BJ (cell line): ENCODE measurements at regions not wholly inside any gene's neighbourhood (a gene's known extent, or its start where the extent isn't known, plus 50 kb on each side); places are given as distances from the start of the nearest gene placed in this dataset.

Experiments
- CTCF ChIA-PET: fragments of 350-600 bp; formaldehyde crosslinking; extraction: SDS; loops from one replicate; lab custom pipeline; 2021; ENCODE audit warnings: antibody characterized with exemption, inconsistent platforms; lab: Yijun Ruan, JAX
- POLR2A ChIA-PET: fragments of 300-600 bp; sonication (Branson Sonifier 250); formaldehyde crosslinking; extraction: SDS; loops from one replicate; lab custom pipeline; 2021; ENCODE audit warnings: antibody characterized with exemption; lab: Charles Lee
- DNase-seq: peaks from one replicate; pipeline ENCODE4 v3.0.0-alpha.2; 2011; ENCODE audit warnings: low read depth
- H3K27me3 ChIP-seq: 2 replicates; pipeline ENCODE4 v1.6.0; 2011; ENCODE audit warnings: low read length; ENCODE audit not compliant: control insufficient read depth, insufficient read depth
- H3K36me3 ChIP-seq: 2 replicates; pipeline ENCODE4 v1.5.1; 2011; ENCODE audit warnings: low read length; ENCODE audit not compliant: control insufficient read depth, insufficient read depth
- H3K4me3 ChIP-seq: 2 replicates; pipeline ENCODE4 v1.5.1; 2011; ENCODE audit warnings: low read depth, mild to moderate bottlenecking, control low read depth, low read length
- TF ChIP-seq, protein P1 (sequence below): IDR thresholded peaks from 2 replicates; pipeline ENCODE4 v1.5.1; 2011; ENCODE audit warnings: low read depth, mild to moderate bottlenecking, control low read depth, inconsistent platforms, low read length, moderate library complexity; ENCODE audit not compliant: insufficient read depth

DNA sequence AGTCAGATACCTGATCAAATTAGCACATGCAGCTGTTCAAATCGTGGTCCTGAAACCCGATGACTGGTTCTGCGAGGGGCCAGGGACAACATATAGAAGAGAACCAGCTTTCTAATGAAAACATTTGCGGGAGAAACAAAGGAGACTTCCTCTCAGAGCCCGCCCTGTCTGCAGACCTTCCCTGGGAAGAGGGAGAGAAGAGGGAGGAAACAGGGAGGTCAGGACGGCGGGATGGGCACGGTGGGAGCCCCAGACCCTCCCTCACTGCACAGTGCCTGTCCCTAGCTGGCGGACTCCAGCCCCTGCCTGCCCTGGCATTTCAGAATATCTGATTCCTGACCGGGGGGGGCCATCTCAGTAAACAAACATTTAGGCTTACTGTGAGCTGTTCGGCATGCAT, 317.3 kb downstream of the FOXL1 start:
- CTCF ChIA-PET = interaction anchor here (1.2 kb wide), 1 partner anchor 21 kb away, joined by 5 read pairs; no protein-coding TSS in a partner anchor
- Histone ChIP-seq H3K36me3 (no peaks in the 10 kb centered on the region), H3K27me3 (peaks cover 9% of the 10 kb centered on the region), H3K4me3 (no peak overlapping the region)
- TF ChIP-seq, protein P1, sequence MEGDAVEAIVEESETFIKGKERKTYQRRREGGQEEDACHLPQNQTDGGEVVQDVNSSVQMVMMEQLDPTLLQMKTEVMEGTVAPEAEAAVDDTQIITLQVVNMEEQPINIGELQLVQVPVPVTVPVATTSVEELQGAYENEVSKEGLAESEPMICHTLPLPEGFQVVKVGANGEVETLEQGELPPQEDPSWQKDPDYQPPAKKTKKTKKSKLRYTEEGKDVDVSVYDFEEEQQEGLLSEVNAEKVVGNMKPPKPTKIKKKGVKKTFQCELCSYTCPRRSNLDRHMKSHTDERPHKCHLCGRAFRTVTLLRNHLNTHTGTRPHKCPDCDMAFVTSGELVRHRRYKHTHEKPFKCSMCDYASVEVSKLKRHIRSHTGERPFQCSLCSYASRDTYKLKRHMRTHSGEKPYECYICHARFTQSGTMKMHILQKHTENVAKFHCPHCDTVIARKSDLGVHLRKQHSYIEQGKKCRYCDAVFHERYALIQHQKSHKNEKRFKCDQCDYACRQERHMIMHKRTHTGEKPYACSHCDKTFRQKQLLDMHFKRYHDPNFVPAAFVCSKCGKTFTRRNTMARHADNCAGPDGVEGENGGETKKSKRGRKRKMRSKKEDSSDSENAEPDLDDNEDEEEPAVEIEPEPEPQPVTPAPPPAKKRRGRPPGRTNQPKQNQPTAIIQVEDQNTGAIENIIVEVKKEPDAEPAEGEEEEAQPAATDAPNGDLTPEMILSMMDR = no peak
- POLR2A ChIA-PET = no interaction called here
- no peak for DNase-seq

DNA sequence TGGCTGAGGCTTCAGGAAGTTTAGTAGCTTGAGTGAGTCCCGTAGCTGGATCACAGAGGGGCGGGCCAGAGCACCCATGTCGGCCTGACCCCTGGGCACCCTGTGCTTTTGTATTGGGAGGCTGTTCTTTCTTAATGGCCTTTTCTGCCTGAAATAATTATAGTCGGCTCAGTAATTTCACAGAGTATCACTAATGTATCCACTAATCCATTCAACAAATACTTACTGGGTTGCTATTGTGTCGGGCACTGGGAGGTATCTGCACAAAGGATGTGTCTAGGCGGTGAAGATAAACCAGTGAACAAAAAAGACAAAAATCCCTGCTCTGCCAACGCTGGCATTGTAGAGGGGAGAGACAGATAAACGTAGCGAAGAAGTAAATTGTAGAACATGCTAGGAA, 318.6 kb downstream of the FOXL1 start:
- no peak for DNase-seq
- ChIA-PET CTCF (interaction anchor here (0.6 to 1.1 kb wide), 2 partner anchors 9 to 62 kb away, joined by 3 read pairs; no protein-coding TSS in a partner anchor), POLR2A (no interaction called here)
- Histone ChIP-seq H3K27me3 (peaks cover 7% of the 10 kb centered on the region), H3K36me3 (no peaks in the 10 kb centered on the region), H3K4me3 (no peak overlapping the region)
- TF ChIP-seq, protein P1 = no peak

DNA sequence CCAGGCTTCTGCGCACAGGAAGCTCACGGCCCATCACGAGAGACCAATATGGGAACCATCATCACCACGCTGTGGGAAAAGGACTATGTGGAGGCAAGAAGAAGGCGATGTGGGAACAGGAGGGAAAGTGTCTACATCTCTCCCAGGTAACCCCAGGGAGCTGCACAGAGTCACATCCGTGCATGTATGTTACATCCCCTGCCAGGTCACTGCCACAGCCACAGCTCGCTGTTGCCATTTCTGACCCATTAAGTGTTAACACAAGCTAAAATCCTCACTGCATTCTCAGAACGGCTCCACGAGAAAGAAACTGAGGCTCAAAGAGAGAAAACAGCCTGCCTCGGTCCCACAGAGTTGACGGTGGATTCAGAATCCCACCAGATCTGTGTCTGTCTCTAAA, 319.1 kb downstream of the FOXL1 start:
- H3K4me3 ChIP-seq = no peak overlapping the region
- DNase-seq = no peak
- H3K36me3 ChIP-seq = no peaks in the 10 kb centered on the region
- TF ChIP-seq, protein P1 = no peak
- ChIA-PET CTCF (interaction anchor here (0.6 to 1.1 kb wide), 2 partner anchors 10 to 61 kb away, joined by 3 read pairs; no protein-coding TSS in a partner anchor), POLR2A (interaction anchor here (0.6 kb wide), 1 partner anchor 74 kb away, joined by 3 read pairs; no protein-coding TSS in a partner anchor)
- H3K27me3 ChIP-seq = peaks cover 7% of the 10 kb centered on the region

DNA sequence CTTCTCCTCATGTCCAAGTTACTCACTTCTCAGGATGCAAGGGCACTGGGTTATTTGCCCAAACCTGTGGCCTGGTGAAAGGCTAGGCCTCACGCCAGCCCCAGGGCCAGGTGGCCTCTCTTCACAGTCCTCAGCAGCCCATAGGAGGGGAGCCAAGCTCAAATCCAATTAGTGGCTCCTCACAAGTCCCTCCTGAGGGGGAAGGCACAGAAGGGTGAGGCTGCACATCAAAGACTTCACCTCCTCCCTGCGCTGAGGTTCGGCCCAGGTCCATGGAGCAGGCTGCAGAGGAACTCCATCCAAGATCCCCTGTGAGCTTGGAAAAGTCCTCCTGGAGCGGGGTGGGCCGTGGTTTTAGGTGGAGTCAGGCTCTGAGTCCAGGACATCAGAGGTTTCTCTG, 320.0 kb downstream of the FOXL1 start:
- POLR2A ChIA-PET = no interaction called here
- no peak overlapping the region for H3K4me3 ChIP-seq
- TF ChIP-seq, protein P1 = no peak
- CTCF ChIA-PET = no interaction called here
- peaks cover 5% of the 10 kb centered on the region for H3K27me3 ChIP-seq
- DNase-seq = no peak
- no peaks in the 10 kb centered on the region for H3K36me3 ChIP-seq

DNA sequence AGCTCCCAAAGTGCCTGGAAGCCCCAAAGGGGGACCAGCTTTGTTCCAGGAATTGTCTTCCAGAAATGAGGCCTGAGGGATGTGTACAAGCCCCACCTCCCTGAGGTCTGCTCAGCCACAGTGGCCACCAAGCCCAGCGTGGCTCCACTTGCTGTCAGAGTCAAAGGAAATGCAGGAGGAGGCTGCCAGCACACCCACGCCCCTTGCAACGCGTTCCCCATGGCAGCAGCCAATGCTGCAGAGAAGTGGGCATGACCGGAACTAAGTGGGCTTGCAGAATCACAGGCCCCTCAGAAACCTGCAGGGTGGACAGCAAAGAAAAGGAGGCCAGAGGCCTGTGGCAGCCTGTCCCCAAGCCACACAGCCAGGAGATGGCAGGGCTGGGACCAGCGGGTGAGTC, 320.8 kb downstream of the FOXL1 start:
- H3K27me3 ChIP-seq = peaks cover 5% of the 10 kb centered on the region
- H3K4me3 ChIP-seq = no peak overlapping the region
- ChIA-PET POLR2A (no interaction called here), CTCF (no interaction called here)
- TF ChIP-seq, protein P1 = no peak
- H3K36me3 ChIP-seq = no peaks in the 10 kb centered on the region
- no peak for DNase-seq
